ENCODE measurements at regions not wholly inside any gene's neighbourhood (a gene's known extent, or its start where the extent isn't known, plus 50 kb on each side); places are given as distances from the start of the nearest gene placed in this dataset.

DNA sequence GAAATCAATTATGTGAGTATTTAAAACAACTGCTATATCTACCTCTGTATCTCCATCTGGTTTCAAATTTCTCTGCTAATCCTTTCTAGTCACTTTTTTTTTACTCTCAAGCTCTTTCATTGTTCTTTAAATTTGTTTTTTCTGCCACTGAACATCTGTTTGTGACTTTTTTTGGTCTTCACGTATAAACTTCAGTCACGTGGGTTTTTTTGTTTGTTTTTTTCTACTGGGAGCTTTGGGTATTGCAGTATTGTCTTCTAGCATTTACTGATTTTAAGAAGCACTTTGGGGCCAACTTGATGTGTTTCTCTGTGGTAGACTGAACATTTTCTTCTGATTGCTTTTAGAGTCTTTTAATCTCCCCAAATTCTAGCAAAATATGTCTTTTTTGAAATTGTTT is 262.6 kb upstream of the RXFP2 start:
- CTCF ChIA-PET, result no interaction called here
- H3K36me3 ChIP-seq (ENCODE audit: control insufficient read depth in 4 of 4, insufficient read depth in 4 of 4, low read length in 3 of 4), result no peaks in the 10 kb centered on the region
- POLR2A ChIA-PET, result no interaction called here
- no peak for DNase-seq
- WGBS (ENCODE audit: insufficient coverage), result no CpG with 5 or more reads among the region's 2 CpGs
- no peak overlapping the region for H3K27ac ChIP-seq (ENCODE audit: insufficient read depth in 1 of 2, low read depth in 1 of 2, low read length in 2 of 2, poor library complexity in 1 of 2, severe bottlenecking in 2 of 2)
- no peak overlapping the region for H3K4me3 ChIP-seq (ENCODE audit: control insufficient read depth in 1 of 7, extremely low read depth in 1 of 7, insufficient read depth in 4 of 7, low read depth in 2 of 7, low read length in 6 of 7)
- H3K4me1 ChIP-seq (ENCODE audit: control extremely low read depth in 1 of 4, control insufficient read depth in 4 of 4, insufficient read depth in 4 of 4, low read length in 3 of 4), result no peaks in the 10 kb centered on the region
- peaks cover 0 to 3% (median 0%) of the 10 kb centered on the region in 5 experiments for H3K27me3 ChIP-seq (replicated peaks in 2 of 5; ENCODE audit: control insufficient read depth in 4 of 5, insufficient read depth in 5 of 5, low read length in 4 of 5)
- no peaks in the 10 kb centered on the region for H3K9me3 ChIP-seq (ENCODE audit: control extremely low read depth in 1 of 5, control insufficient read depth in 4 of 5, insufficient read depth in 2 of 5, low read depth in 1 of 5, low read length in 4 of 5)

- Histone ChIP-seq H3K36me3 (ENCODE audit: control insufficient read depth in 4 of 4, insufficient read depth in 4 of 4, low read length in 3 of 4) (no peaks in the 10 kb centered on the region), H3K9me3 (ENCODE audit: control extremely low read depth in 1 of 5, control insufficient read depth in 4 of 5, insufficient read depth in 2 of 5, low read depth in 1 of 5, low read length in 4 of 5) (no peaks in the 10 kb centered on the region), H3K27ac (ENCODE audit: insufficient read depth in 1 of 2, low read depth in 1 of 2, low read length in 2 of 2, poor library complexity in 1 of 2, severe bottlenecking in 2 of 2) (no peak overlapping the region), H3K4me1 (ENCODE audit: control extremely low read depth in 1 of 4, control insufficient read depth in 4 of 4, insufficient read depth in 4 of 4, low read length in 3 of 4) (no peaks in the 10 kb centered on the region), H3K27me3 (replicated peaks in 2 of 5; ENCODE audit: control insufficient read depth in 4 of 5, insufficient read depth in 5 of 5, low read length in 4 of 5) (peaks cover 0 to 3% (median 0%) of the 10 kb centered on the region in 5 experiments), H3K4me3 (ENCODE audit: control insufficient read depth in 1 of 7, extremely low read depth in 1 of 7, insufficient read depth in 4 of 7, low read depth in 2 of 7, low read length in 6 of 7) (no peak overlapping the region)
- 100% methylated on average over 3 of the region's 3 CpGs for WGBS (ENCODE audit: insufficient coverage)
- no peak for DNase-seq
- CTCF ChIA-PET, result no interaction called here
- POLR2A ChIA-PET, result no interaction called here
Measured at GRCh38 chr13:31477961-31478360, 261.4 kb upstream of the RXFP2 start.

DNA sequence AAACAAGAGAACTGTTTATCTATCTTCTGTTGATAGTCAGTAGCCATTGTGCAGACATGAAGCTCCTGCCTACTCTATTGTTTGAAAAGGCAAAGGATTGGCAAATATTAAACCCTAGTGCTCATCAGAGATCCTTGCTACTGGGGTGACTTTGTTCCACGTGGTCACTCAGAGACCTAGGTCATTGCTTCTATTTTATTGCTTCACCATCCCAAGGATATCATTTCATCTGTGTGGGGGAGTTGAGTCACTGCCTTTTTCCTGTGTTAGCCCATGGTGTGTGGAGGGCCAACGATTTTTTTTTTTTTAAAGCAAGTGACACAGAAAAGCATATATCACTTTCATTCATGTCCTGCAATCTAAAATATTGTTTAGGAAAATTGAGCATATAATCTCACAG is 254.1 kb upstream of the RXFP2 start:
- no peaks in the 10 kb centered on the region for H3K9me3 ChIP-seq (ENCODE audit: control extremely low read depth in 1 of 5, control insufficient read depth in 4 of 5, insufficient read depth in 2 of 5, low read depth in 1 of 5, low read length in 4 of 5)
- no peaks in the 10 kb centered on the region for H3K36me3 ChIP-seq (ENCODE audit: control insufficient read depth in 4 of 4, insufficient read depth in 4 of 4, low read length in 3 of 4)
- CTCF ChIA-PET, result no interaction called here
- POLR2A ChIA-PET, result no interaction called here
- DNase-seq, result no peak
- no peaks in the 10 kb centered on the region for H3K27me3 ChIP-seq (replicated peaks in 2 of 5; ENCODE audit: control insufficient read depth in 4 of 5, insufficient read depth in 5 of 5, low read length in 4 of 5)
- no peak overlapping the region for H3K4me3 ChIP-seq (ENCODE audit: control insufficient read depth in 1 of 7, extremely low read depth in 1 of 7, insufficient read depth in 4 of 7, low read depth in 2 of 7, low read length in 6 of 7)
- H3K27ac ChIP-seq (ENCODE audit: insufficient read depth in 1 of 2, low read depth in 1 of 2, low read length in 2 of 2, poor library complexity in 1 of 2, severe bottlenecking in 2 of 2), result no peak overlapping the region
- no CpG with 5 or more reads among the region's 2 CpGs for WGBS (ENCODE audit: insufficient coverage)
- H3K4me1 ChIP-seq (ENCODE audit: control extremely low read depth in 1 of 4, control insufficient read depth in 4 of 4, insufficient read depth in 4 of 4, low read length in 3 of 4), result no peaks in the 10 kb centered on the region

GRCh38 chr13:31485651-31486051 is 253.7 kb upstream of the RXFP2 start:
- H3K27me3 ChIP-seq (replicated peaks in 2 of 5; ENCODE audit: control insufficient read depth in 4 of 5, insufficient read depth in 5 of 5, low read length in 4 of 5), result no peaks in the 10 kb centered on the region
- CTCF ChIA-PET, result no interaction called here
- no peaks in the 10 kb centered on the region for H3K4me1 ChIP-seq (ENCODE audit: control extremely low read depth in 1 of 4, control insufficient read depth in 4 of 4, insufficient read depth in 4 of 4, low read length in 3 of 4)
- no peak for DNase-seq
- no peaks in the 10 kb centered on the region for H3K36me3 ChIP-seq (ENCODE audit: control insufficient read depth in 4 of 4, insufficient read depth in 4 of 4, low read length in 3 of 4)
- POLR2A ChIA-PET, result no interaction called here
- H3K9me3 ChIP-seq (ENCODE audit: control extremely low read depth in 1 of 5, control insufficient read depth in 4 of 5, insufficient read depth in 2 of 5, low read depth in 1 of 5, low read length in 4 of 5), result no peaks in the 10 kb centered on the region
- H3K4me3 ChIP-seq (ENCODE audit: control insufficient read depth in 1 of 7, extremely low read depth in 1 of 7, insufficient read depth in 4 of 7, low read depth in 2 of 7, low read length in 6 of 7), result no peak overlapping the region
- no peak overlapping the region for H3K27ac ChIP-seq (ENCODE audit: insufficient read depth in 1 of 2, low read depth in 1 of 2, low read length in 2 of 2, poor library complexity in 1 of 2, severe bottlenecking in 2 of 2)
- WGBS (ENCODE audit: insufficient coverage), result 82% methylated on average over 1 of the region's 4 CpGs

- Histone ChIP-seq H3K4me1 (ENCODE audit: control extremely low read depth in 1 of 4, control insufficient read depth in 4 of 4, insufficient read depth in 4 of 4, low read length in 3 of 4) (no peaks in the 10 kb centered on the region), H3K9me3 (ENCODE audit: control extremely low read depth in 1 of 5, control insufficient read depth in 4 of 5, insufficient read depth in 2 of 5, low read depth in 1 of 5, low read length in 4 of 5) (peaks cover 0 to 14% (median 0%) of the 10 kb centered on the region in 5 experiments), H3K4me3 (ENCODE audit: control insufficient read depth in 1 of 7, extremely low read depth in 1 of 7, insufficient read depth in 4 of 7, low read depth in 2 of 7, low read length in 6 of 7) (no peak overlapping the region), H3K27ac (ENCODE audit: insufficient read depth in 1 of 2, low read depth in 1 of 2, low read length in 2 of 2, poor library complexity in 1 of 2, severe bottlenecking in 2 of 2) (no peak overlapping the region), H3K36me3 (ENCODE audit: control insufficient read depth in 4 of 4, insufficient read depth in 4 of 4, low read length in 3 of 4) (no peaks in the 10 kb centered on the region), H3K27me3 (replicated peaks in 2 of 5; ENCODE audit: control insufficient read depth in 4 of 5, insufficient read depth in 5 of 5, low read length in 4 of 5) (no peaks in the 10 kb centered on the region)
- 93% methylated on average over 3 of the region's 4 CpGs for WGBS (ENCODE audit: insufficient coverage)
- DNase-seq, result no peak
- CTCF ChIA-PET, result no interaction called here
- POLR2A ChIA-PET, result no interaction called here
Measured at GRCh38 chr13:31495336-31495735, 244.0 kb upstream of the RXFP2 start.

GRCh38 chr13:31499274-31499673 is 240.1 kb upstream of the RXFP2 start:
- H3K36me3 ChIP-seq (ENCODE audit: control insufficient read depth in 4 of 4, insufficient read depth in 4 of 4, low read length in 3 of 4), result no peaks in the 10 kb centered on the region
- ChIA-PET POLR2A (no interaction called here), CTCF (no interaction called here)
- no peaks in the 10 kb centered on the region for H3K4me1 ChIP-seq (ENCODE audit: control extremely low read depth in 1 of 4, control insufficient read depth in 4 of 4, insufficient read depth in 4 of 4, low read length in 3 of 4)
- peaks cover 0 to 16% (median 3%) of the 10 kb centered on the region in 5 experiments for H3K9me3 ChIP-seq (ENCODE audit: control extremely low read depth in 1 of 5, control insufficient read depth in 4 of 5, insufficient read depth in 2 of 5, low read depth in 1 of 5, low read length in 4 of 5)
- DNase-seq, result no peak
- H3K27ac ChIP-seq (ENCODE audit: insufficient read depth in 1 of 2, low read depth in 1 of 2, low read length in 2 of 2, poor library complexity in 1 of 2, severe bottlenecking in 2 of 2), result no peak overlapping the region
- H3K4me3 ChIP-seq (ENCODE audit: control insufficient read depth in 1 of 7, extremely low read depth in 1 of 7, insufficient read depth in 4 of 7, low read depth in 2 of 7, low read length in 6 of 7), result no peak overlapping the region
- no peaks in the 10 kb centered on the region for H3K27me3 ChIP-seq (replicated peaks in 2 of 5; ENCODE audit: control insufficient read depth in 4 of 5, insufficient read depth in 5 of 5, low read length in 4 of 5)

DNA sequence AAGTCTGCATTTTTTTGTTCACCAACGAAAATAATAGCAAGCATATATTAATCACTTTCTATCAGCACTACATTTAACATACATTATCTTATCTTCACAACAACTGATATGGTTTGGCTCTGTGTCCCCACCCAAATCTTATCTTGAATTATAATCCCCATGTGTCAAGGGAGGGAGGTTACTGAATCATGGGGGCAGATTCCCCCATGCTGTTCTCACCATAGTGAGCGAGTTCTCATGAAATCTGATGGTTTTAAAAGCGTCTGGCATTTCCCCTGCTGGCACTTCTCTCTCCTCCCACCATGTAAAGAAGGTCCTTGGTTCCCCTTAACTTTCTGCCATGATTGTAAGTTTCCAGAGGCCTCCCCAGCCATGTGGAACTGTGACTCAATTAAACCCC is 235.7 kb upstream of the RXFP2 start:
- DNase-seq, result no peak
- CTCF ChIA-PET, result no interaction called here
- no peaks in the 10 kb centered on the region for H3K27me3 ChIP-seq (replicated peaks in 2 of 5; ENCODE audit: control insufficient read depth in 4 of 5, insufficient read depth in 5 of 5, low read length in 4 of 5)
- no peak overlapping the region for H3K4me3 ChIP-seq (ENCODE audit: control insufficient read depth in 1 of 7, extremely low read depth in 1 of 7, insufficient read depth in 4 of 7, low read depth in 2 of 7, low read length in 6 of 7)
- no peaks in the 10 kb centered on the region for H3K36me3 ChIP-seq (ENCODE audit: control insufficient read depth in 4 of 4, insufficient read depth in 4 of 4, low read length in 3 of 4)
- peaks cover 0 to 11% (median 0%) of the 10 kb centered on the region in 5 experiments for H3K9me3 ChIP-seq (ENCODE audit: control extremely low read depth in 1 of 5, control insufficient read depth in 4 of 5, insufficient read depth in 2 of 5, low read depth in 1 of 5, low read length in 4 of 5)
- no peak overlapping the region for H3K27ac ChIP-seq (ENCODE audit: insufficient read depth in 1 of 2, low read depth in 1 of 2, low read length in 2 of 2, poor library complexity in 1 of 2, severe bottlenecking in 2 of 2)
- H3K4me1 ChIP-seq (ENCODE audit: control extremely low read depth in 1 of 4, control insufficient read depth in 4 of 4, insufficient read depth in 4 of 4, low read length in 3 of 4), result no peaks in the 10 kb centered on the region
- POLR2A ChIA-PET, result no interaction called here
- 86% methylated on average over 2 of the region's 3 CpGs for WGBS (ENCODE audit: insufficient coverage)

All from common myeloid progenitor, CD34-positive (primary cell).